M059J (cell line): ENCODE measurements at regions not wholly inside any gene's neighbourhood (a gene's known extent, or its start where the extent isn't known, plus 50 kb on each side); places are given as distances from the start of the nearest gene placed in this dataset.
"Not testable (repeated sequence)": the region's sequence is repeated elsewhere in the genome, so short reads cannot be mapped to it uniquely, and the experiment has no call there.

Experiments used
- DNase-seq: peaks from one replicate; pipeline ENCODE4 v3.0.0-alpha.2; 2012; ENCODE audit warnings: low read depth

- DNase-seq: no peak
These were observed 189.7 kb downstream of the C7orf25 start for GRCh38 chr7:42722198-42722597.

DNA sequence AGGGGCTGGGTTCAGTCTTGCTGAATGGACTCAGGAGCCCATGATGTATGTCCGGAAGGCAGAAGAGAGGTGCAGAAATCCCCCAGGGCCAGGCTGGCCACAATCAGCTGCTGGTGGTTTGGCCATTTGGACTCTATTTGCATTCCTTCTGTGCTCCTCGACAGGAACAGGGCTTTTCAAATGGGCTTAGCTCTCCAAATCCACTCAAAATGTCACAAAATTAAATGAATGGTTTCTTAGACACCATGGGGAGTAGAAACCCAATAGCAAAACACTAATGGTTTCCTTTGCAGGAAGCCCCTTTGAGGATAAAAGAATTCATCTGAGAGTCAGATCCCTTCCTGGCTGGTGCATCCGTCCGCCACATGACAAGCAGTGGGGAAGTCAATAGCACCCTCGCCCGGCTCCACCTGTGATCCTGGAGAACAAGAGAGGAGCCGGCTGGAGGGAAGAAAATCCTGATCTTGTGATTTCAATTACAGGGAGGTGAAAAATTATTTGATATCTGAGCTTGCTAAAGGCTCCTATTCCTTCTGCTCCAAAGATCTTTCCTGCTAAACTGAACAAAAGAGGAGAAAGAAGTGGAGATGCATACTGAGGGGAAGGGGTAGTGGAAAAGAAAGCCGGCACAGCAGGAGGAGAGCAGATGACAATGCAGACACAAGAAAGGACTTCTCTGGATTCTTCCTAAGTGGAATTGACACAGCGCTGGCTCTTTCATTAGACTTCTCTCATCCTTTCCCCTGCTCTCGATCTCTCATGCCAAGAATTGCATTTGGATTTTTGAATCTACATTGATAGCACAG, 190.7 kb downstream of the C7orf25 start:
- DNase-seq: no peak

DNA sequence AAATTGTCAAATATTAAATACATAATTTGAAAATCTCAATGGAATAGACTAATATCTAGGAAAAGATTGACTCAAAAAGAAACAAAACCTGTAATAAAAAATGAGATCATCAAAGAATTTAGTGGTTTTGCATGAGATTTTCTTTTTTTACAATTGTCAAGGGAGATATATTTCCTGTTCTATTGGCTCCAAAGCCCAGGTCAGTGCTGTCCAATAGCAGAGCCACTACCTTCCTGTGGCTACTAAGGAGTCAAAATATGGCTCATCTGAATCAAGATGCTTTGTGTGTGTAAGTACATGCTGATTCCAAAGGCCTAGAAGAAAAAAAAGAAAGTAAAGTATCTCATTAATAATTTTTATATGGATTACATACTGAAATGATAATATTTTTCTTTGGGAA, 191.9 kb downstream of the C7orf25 start:
- DNase-seq: no peak

- not testable (repeated sequence) for DNase-seq
These were observed 193.4 kb downstream of the C7orf25 start for GRCh38 chr7:42718466-42718865.

GRCh38 chr7:42714356-42714755, 197.5 kb downstream of the C7orf25 start:
- DNase-seq: no peak

DNA sequence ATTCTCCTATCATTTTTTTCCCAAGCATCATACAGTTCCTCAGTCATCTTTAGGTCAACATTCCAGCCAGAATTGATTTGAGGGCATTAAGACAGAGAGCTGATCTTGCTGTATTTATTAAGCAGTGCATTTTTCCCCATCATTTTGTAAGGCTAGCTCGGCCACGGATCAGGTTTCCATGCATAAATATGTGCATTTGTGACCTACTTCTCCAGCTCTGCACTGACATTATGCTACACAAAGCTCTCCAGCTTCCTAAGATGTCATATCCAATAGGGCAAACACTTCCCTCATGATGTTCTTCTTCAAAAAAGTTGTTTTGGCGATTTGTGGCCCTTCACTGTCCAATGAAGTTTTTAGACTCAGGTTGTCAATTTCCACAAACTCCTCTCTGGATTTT, 202.6 kb downstream of the C7orf25 start:
- no peak for DNase-seq

GRCh38 chr7:42704710-42705109, 207.2 kb downstream of the C7orf25 start:
- no peak for DNase-seq

DNA sequence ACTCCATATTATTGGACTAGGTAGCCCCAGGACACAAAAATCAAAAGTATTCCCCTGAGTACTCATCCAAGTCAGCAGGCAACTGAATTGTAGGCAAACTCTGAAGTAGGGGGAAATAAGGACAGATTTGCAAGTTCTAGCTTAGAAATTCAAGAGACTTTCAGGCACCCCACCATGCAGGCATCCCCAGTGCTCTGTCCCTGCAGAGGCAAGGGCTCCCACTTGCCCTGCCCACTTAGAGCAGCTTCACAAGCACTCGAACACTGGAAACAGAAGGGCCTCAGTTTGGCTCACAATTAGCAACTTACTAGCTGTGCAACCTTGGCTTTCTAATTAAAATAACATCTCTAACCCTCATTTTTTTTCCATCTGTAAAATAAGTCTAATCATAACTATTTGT, 209.2 kb downstream of the C7orf25 start:
- DNase-seq: no peak

GRCh38 chr7:42700406-42701327, 211.2 kb downstream of the C7orf25 start:
- no peak for DNase-seq

GRCh38 chr7:42699380-42700178, 212.3 kb downstream of the C7orf25 start:
- no peak for DNase-seq

DNA sequence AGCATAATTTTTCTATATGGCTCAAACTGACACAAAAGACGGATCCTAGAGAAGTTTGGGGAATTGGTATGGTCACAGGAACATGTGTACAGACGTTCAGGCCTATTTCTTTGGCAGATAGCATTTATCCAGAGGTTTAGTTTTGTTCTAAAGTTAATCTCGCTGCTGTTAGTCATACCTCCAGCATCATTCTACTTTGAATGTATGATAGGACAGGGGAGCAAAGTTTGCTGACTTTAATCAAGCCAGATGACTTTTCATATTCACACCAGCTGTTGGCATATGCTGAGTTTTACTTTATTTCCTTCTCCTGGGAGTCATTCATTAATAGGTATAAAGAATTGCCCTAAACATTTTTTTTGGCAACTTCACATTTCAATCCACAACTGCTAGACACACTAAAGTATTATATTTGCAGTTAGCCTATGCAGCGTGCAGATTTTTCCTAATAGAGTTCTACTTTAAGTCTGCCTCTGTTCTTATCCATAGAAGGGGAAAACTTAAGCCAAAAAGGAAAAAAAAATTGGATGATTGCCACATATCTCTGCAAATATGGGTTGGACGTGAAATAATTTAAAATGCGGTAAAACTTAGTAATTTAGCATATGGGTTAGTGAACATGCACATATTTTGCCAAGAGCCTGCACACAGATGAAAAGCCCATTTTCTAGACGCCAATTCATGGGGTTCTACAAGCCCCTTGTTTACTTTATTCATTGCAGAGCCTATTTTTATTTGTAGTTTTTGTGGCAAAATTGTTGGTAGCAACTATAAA, 213.1 kb downstream of the C7orf25 start:
- no peak for DNase-seq

- no peak for DNase-seq
These were observed 216.9 kb downstream of the C7orf25 start for GRCh38 chr7:42694894-42695507.

DNA sequence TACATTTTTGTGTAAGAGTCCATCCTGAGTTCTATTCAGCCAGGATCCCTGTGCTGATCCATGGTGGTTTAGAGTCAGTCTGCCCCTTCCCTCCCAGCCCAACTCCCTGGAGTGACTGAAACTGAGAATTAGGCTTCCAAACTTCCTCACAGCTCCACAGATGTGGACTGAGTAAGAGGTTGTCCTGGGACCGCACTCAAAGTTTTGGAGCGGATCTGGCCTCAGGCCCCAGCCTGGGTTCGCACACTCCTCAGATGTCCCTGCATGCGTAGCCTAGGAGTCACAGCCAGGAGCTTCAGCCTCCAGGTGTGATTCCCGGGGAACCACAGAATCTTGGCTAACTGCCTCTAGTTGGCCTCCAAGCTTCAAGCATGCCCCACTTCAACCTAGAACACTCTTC, 218.1 kb downstream of the C7orf25 start:
- DNase-seq: no peak

DNA sequence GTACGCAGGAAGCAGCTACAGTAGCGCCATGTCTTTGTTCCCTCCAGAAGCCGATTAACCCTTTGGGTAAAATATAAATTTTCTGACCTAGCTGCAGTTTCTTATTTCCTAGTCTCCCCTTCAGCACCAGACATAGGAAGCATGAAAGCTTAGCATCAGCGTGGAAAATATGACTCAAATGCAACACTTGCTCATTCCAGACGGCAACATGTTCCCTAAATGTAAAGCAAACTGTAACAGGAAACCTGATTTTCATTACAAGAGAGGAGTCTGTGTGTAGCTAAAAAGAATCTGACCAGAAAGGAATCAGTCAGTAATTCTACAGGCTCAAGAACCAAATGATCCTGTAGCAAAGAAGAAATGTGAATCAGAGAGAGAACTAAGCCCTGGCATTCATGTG, 219.2 kb downstream of the C7orf25 start:
- no peak for DNase-seq

- peak; percentile 66 for DNase-seq
These were observed 220.9 kb downstream of the C7orf25 start for GRCh38 chr7:42690794-42691639.

DNA sequence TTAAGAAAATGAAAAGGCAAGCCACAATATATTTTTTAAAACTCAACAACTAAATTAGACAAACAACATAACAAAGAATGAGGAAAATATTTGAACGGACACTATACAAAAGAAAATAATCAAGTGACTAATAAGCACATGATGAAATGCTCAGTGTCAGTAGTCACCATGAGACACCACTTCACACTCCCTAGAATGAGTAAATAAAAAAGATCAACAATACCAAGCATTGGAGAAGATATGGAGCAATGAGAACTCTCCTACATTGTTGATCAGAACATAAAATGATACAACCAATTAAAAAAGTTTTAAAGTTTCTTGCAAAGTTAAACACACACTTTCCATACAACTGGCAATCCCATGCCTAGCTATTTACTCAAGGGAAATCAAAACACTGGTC, 222.2 kb downstream of the C7orf25 start:
- DNase-seq: no peak

DNA sequence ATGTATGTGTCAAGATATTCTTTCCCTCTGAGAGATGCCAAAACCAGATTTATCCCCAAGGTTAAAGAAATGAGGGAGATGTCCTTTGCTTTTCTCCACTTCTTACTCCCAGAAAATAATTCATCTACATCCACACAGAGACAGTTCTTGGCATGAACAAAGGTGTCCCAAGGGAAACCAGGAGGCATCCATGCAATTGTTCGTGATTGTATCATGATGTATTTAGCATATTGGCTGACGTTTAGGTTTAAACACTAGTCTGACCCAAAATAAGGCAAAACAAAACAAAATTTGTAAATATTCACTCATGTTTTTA, 223.9 kb downstream of the C7orf25 start:
- no peak for DNase-seq

DNA sequence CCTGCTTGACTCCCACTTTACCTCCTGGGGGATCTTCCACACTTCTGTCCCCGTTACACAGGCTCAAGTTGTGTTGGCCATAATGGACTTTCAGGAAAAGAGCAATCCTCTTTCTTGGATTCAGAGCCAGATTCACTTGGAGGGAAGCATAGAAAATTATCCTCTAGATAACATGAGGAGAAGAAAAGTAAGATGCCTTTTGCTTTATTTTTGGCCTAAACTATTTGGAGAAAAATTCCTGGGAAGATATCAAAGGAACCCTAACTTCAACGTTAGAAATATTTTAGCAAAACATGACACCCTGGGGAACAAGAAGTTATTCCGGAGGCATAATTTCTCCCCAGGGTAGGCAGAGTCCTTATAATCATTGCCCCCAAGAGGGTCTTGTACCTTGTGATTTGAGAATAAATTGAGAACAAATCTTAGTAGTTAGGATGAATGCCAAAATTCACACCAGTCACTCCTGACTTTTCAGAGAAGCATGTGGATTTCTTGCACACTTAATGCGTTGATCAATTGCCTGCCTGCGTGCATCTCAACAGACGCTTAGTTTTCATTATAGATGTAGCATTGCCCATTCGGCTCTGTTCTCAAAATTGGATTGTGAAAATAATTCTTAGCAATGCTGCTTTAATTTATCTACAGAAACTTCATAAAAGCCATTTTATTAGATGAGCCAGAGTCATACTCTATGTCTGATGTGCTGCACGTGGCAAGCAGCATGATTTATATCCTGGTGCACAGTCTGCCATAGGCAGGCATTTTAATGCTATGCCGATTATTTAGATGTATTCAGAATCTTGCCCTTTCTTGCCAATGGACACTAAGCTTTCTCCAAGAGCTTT, 224.4 kb downstream of the C7orf25 start:
- DNase-seq: no peak

GRCh38 chr7:42686594-42687156, 225.2 kb downstream of the C7orf25 start:
- no peak for DNase-seq
